PC-3 (cell line): ENCODE measurements at regions not wholly inside any gene's neighbourhood (a gene's known extent, or its start where the extent isn't known, plus 50 kb on each side); places are given as distances from the start of the nearest gene placed in this dataset.

Experiments
- ATAC-seq: fragments of 200-7000 bp; cut with Tn5 transposase; 2 replicates; pipeline ENCODE4 v1.9.1; 2020; ENCODE audit warnings: mild to moderate bottlenecking, moderate library complexity
- BruUV-seq: library from RNA; stranded (reverse); fragments of 400-500 nt; replicated peaks from 2 replicates; lab custom pipeline; 2021; lab: Mats Ljungman, UMichigan
- CTCF ChIA-PET: fragments of 300-600 bp; sonication (Branson Sonifier 250); formaldehyde crosslinking; loops from one replicate; lab custom pipeline; 2022; ENCODE audit warnings: antibody characterized with exemption; lab: Charles Lee
- POLR2A ChIA-PET: fragments of 300-600 bp; sonication (Branson Sonifier 250); formaldehyde crosslinking; loops from one replicate; lab custom pipeline; 2022; ENCODE audit warnings: antibody characterized with exemption; ENCODE audit not compliant: unreplicated experiment; lab: Charles Lee
- DNase-seq: peaks from one replicate; pipeline ENCODE4 v3.0.0-alpha.2; 2015
- H2AFZ ChIP-seq: fragments of 300-600 bp; sonication (generic); 2 replicates; pipeline ENCODE4 v1.6.0; 2016; ENCODE audit warnings: antibody characterized with exemption, low read length
- H3F3A ChIP-seq: fragments of 300-600 bp; sonication (generic); one replicate; pipeline ENCODE4 v1.6.0; 2017; ENCODE audit warnings: antibody characterized with exemption, low read length, control low read depth, mild to moderate bottlenecking; ENCODE audit not compliant: unreplicated experiment
- H3K27ac ChIP-seq: fragments of 300-600 bp; sonication (generic); 2 replicates; pipeline ENCODE4 v1.5.1; 2016; ENCODE audit warnings: mild to moderate bottlenecking, low read length
- H3K27me3 ChIP-seq: fragments of 300-600 bp; sonication (generic); 2 replicates; pipeline ENCODE4 v1.6.1; 2016; ENCODE audit warnings: low read length, mixed read lengths
- H3K36me3 ChIP-seq: fragments of 300-600 bp; sonication (generic); 2 replicates; pipeline ENCODE4 v1.6.1; 2016; ENCODE audit warnings: low read depth, mixed run types, low read length, mixed read lengths
- H3K4me1 ChIP-seq: fragments of 300-600 bp; sonication (generic); 2 replicates; pipeline ENCODE4 v1.5.1; 2016; ENCODE audit warnings: low read length; ENCODE audit not compliant: insufficient read depth
- H3K4me2 ChIP-seq: fragments of 300-600 bp; sonication (generic); 2 replicates; pipeline ENCODE4 v1.6.0; 2016; ENCODE audit warnings: low read length
- H3K4me3 ChIP-seq: fragments of 300-600 bp; sonication (generic); 2 replicates; pipeline ENCODE4 v1.5.1; 2016; ENCODE audit warnings: mild to moderate bottlenecking, low read length, mixed read lengths
- H3K79me2 ChIP-seq: fragments of 300-600 bp; sonication (generic); 2 replicates; pipeline ENCODE4 v1.6.1; 2017; ENCODE audit warnings: low read length, mixed read lengths
- H3K9ac ChIP-seq: fragments of 300-600 bp; sonication (generic); 2 replicates; pipeline ENCODE4 v1.6.0; 2016; ENCODE audit warnings: mild to moderate bottlenecking, low read length
- H3K9me2 ChIP-seq: fragments of 300-600 bp; sonication (generic); replicated peaks from 2 replicates; pipeline ENCODE4 v1.6.1; 2016; ENCODE audit warnings: mixed run types, low read length, mixed read lengths
- H3K9me3 ChIP-seq: fragments of 300-600 bp; sonication (generic); 2 replicates; pipeline ENCODE4 v1.6.1; 2016; ENCODE audit warnings: low read length, mixed read lengths
- H4K20me1 ChIP-seq: fragments of 300-600 bp; sonication (generic); 2 replicates; pipeline ENCODE4 v1.6.1; 2016; ENCODE audit warnings: low read length, mixed read lengths
- EZH2 ChIP-seq: fragments of 300-600 bp; sonication (generic); IDR thresholded peaks from one replicate; pipeline ENCODE4 v1.6.1; 2017; ENCODE audit warnings: antibody characterized with exemption, mild to moderate bottlenecking, low read length; ENCODE audit not compliant: unreplicated experiment
- EZH2phosphoT487 ChIP-seq: fragments of 300-600 bp; sonication (generic); IDR thresholded peaks from 2 replicates; pipeline ENCODE4 v1.6.1; 2018; ENCODE audit warnings: mild to moderate bottlenecking, antibody characterized with exemption, low read length, borderline replicate concordance
- intact Hi-C: fragments of 100-400 bp; cut with micrococcal nuclease; formaldehyde crosslinking; loops from 2 replicates; pipeline ENCODE4 v1.9.0; 2023
- TF ChIP-seq, protein P1 (sequence below): fragments of 300-600 bp; sonication (generic); conservative IDR thresholded peaks from 2 replicates; pipeline ENCODE4 v1.5.1; 2017; ENCODE audit warnings: antibody characterized with exemption, low read depth, mild to moderate bottlenecking, low read length

DNA sequence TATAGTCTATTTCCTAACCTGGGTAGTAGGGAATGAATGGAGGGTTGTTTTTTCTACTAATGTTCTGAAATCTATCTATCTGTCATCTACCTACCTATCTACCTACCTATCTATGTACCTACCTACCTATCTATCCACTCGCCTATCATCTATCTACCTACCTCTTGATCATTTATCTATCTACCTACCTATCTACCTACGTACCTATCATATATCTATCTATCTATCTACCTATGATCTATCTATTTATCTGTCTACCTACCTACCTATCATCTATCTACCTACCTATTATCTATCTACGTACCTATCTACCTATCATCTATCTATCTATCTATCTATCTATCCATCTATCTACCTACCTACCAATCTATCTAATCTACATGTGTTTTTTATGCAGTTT lies 62.5 kb upstream of the PHACTR1 start:
- POLR2A ChIA-PET, result no interaction called here
- H3K4me1 ChIP-seq, result no peaks in the 10 kb centered on the region
- intact Hi-C loops, result no loop called here

GRCh38 chr6:12654514-12654913 lies 62.1 kb upstream of the PHACTR1 start:
- H3K79me2 ChIP-seq, result no peaks in the 10 kb centered on the region
- H2AFZ ChIP-seq, result no peak overlapping the region
- no peak for DNase-seq
- no peaks in the 10 kb centered on the region for H4K20me1 ChIP-seq
- no peak overlapping the region for H3K4me3 ChIP-seq
- TF ChIP-seq, protein P1, sequence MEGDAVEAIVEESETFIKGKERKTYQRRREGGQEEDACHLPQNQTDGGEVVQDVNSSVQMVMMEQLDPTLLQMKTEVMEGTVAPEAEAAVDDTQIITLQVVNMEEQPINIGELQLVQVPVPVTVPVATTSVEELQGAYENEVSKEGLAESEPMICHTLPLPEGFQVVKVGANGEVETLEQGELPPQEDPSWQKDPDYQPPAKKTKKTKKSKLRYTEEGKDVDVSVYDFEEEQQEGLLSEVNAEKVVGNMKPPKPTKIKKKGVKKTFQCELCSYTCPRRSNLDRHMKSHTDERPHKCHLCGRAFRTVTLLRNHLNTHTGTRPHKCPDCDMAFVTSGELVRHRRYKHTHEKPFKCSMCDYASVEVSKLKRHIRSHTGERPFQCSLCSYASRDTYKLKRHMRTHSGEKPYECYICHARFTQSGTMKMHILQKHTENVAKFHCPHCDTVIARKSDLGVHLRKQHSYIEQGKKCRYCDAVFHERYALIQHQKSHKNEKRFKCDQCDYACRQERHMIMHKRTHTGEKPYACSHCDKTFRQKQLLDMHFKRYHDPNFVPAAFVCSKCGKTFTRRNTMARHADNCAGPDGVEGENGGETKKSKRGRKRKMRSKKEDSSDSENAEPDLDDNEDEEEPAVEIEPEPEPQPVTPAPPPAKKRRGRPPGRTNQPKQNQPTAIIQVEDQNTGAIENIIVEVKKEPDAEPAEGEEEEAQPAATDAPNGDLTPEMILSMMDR, result no peak
- TF ChIP-seq EZH2 (no peak), EZH2phosphoT487 (no peak)
- H3K36me3 ChIP-seq, result no peaks in the 10 kb centered on the region
- no peaks in the 10 kb centered on the region for H3K4me1 ChIP-seq
- no TSS peak for BruUV-seq
- no peaks in the 10 kb centered on the region for H3K9me3 ChIP-seq
- intact Hi-C loops, result no loop called here
- no peaks in the 10 kb centered on the region for H3K9me2 ChIP-seq
- H3K4me2 ChIP-seq, result no peak overlapping the region
- peaks cover 35% of the 10 kb centered on the region for H3K27me3 ChIP-seq
- POLR2A ChIA-PET, result no interaction called here
- CTCF ChIA-PET, result no interaction called here
- H3K9ac ChIP-seq, result no peak overlapping the region
- ATAC-seq, result no peak
- no peaks in the 10 kb centered on the region for H3F3A ChIP-seq
- H3K27ac ChIP-seq, result no peak overlapping the region

More for the DNA sequence above, 62.5 kb upstream of the PHACTR1 start:
- no peaks in the 10 kb centered on the region for H3F3A ChIP-seq
- H3K36me3 ChIP-seq, result no peaks in the 10 kb centered on the region
- no peak for TF ChIP-seq EZH2phosphoT487
- TF ChIP-seq, protein P1, result no peak
- TF ChIP-seq EZH2, result no peak
- ATAC-seq (no peak), DNase-seq (no peak)
- no peak overlapping the region for H3K9ac ChIP-seq
- no TSS peak for BruUV-seq
- H3K9me2 ChIP-seq, result no peaks in the 10 kb centered on the region
- no peaks in the 10 kb centered on the region for H4K20me1 ChIP-seq
- peaks cover 35% of the 10 kb centered on the region for H3K27me3 ChIP-seq
- H3K9me3 ChIP-seq, result no peaks in the 10 kb centered on the region
- H3K4me2 ChIP-seq, result no peak overlapping the region
- CTCF ChIA-PET, result no interaction called here
- no peaks in the 10 kb centered on the region for H3K79me2 ChIP-seq
- no peak overlapping the region for H3K4me3 ChIP-seq
- no peak overlapping the region for H2AFZ ChIP-seq
- no peak overlapping the region for H3K27ac ChIP-seq

DNA sequence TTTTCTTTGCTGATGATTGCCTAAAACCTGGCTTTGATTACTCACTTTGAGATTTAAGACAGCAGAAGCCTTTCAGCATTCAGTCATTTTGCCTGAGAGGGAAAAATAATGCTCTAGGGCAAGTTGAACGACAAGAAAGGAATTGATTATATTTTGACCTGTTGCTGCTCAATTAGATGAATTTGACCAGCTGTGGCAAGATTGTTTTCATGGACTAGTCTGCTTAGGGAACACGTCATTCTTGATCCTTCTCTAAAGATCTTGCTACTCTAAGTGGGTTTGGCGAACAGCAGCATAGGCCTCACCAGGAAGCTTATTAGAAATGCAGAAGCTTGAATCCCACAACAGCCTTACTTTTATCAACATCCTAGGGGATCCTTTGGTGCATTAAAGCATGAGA lies 59.7 kb upstream of the PHACTR1 start:
- H3K36me3 ChIP-seq, result no peaks in the 10 kb centered on the region
- no peak for DNase-seq
- no peak overlapping the region for H3K4me2 ChIP-seq
- H3K4me1 ChIP-seq, result no peaks in the 10 kb centered on the region
- peaks cover 50% of the 10 kb centered on the region for H3K27me3 ChIP-seq
- BruUV-seq, result no TSS peak
- H4K20me1 ChIP-seq, result no peaks in the 10 kb centered on the region
- no peak overlapping the region for H3K4me3 ChIP-seq
- H3K27ac ChIP-seq, result no peak overlapping the region
- no peaks in the 10 kb centered on the region for H3K79me2 ChIP-seq
- no peaks in the 10 kb centered on the region for H3K9me2 ChIP-seq
- H2AFZ ChIP-seq, result no peak overlapping the region
- ATAC-seq, result no peak
- ChIA-PET POLR2A (no interaction called here), CTCF (no interaction called here)
- H3K9ac ChIP-seq, result no peak overlapping the region
- no peaks in the 10 kb centered on the region for H3F3A ChIP-seq
- intact Hi-C loops, result no loop called here
- no peak for TF ChIP-seq EZH2phosphoT487
- TF ChIP-seq EZH2, result no peak
- TF ChIP-seq, protein P1, result no peak
- no peaks in the 10 kb centered on the region for H3K9me3 ChIP-seq
